ENCODE measurements at regions not wholly inside any gene's neighbourhood (a gene's known extent, or its start where the extent isn't known, plus 50 kb on each side); places are given as distances from the start of the nearest gene placed in this dataset.

GRCh38 chr5:148937239-148937638 is 110.8 kb downstream of the ADRB2 start:
- TF ChIP-seq CTCF (IDR thresholded peaks at IDR 0.05) (no peak), EZH2 (IDR thresholded peaks at IDR 0.05; ENCODE audit: borderline replicate concordance, insufficient read depth, low read depth, low read length, poor library complexity, severe bottlenecking) (no peak)

Measured in B cell (primary cell).